IgD-negative memory B cell (primary cell): ENCODE measurements at regions not wholly inside any gene's neighbourhood (a gene's known extent, or its start where the extent isn't known, plus 50 kb on each side); places are given as distances from the start of the nearest gene placed in this dataset.
"Not testable (repeated sequence)": the region's sequence is repeated elsewhere in the genome, so short reads cannot be mapped to it uniquely, and the experiment has no call there.

Source experiments
- H3K27ac Mint-ChIP-seq, 3 donors: one replicate each; pipeline ENCODE4 v1.8.0; 2020 to 2022; ENCODE audit warnings: mild to moderate bottlenecking in 3 of 3, mixed read lengths in 3 of 3, moderate library complexity in 1 of 3
- H3K27me3 Mint-ChIP-seq: one replicate; pipeline ENCODE4 v1.8.0; 2021; ENCODE audit warnings: mixed read lengths
- H3K36me3 Mint-ChIP-seq: one replicate; pipeline ENCODE4 v1.8.0; 2020; ENCODE audit warnings: mild to moderate bottlenecking, mixed read lengths
- H3K4me1 Mint-ChIP-seq, 3 donors: one replicate each; pipeline ENCODE4 v1.8.0; 2020 to 2022; ENCODE audit warnings: mixed read lengths in 3 of 3, mild to moderate bottlenecking in 1 of 3
- H3K4me3 Mint-ChIP-seq, 4 donors: one replicate each; pipeline ENCODE4 v1.8.0; 2020 to 2022; ENCODE audit warnings: mild to moderate bottlenecking in 4 of 4, mixed read lengths in 4 of 4, moderate library complexity in 3 of 4
- H3K9me3 Mint-ChIP-seq, 3 donors: one replicate each; pipeline ENCODE4 v1.8.0; 2020 to 2021; ENCODE audit warnings: mixed read lengths in 3 of 3, mild to moderate bottlenecking in 1 of 3

DNA sequence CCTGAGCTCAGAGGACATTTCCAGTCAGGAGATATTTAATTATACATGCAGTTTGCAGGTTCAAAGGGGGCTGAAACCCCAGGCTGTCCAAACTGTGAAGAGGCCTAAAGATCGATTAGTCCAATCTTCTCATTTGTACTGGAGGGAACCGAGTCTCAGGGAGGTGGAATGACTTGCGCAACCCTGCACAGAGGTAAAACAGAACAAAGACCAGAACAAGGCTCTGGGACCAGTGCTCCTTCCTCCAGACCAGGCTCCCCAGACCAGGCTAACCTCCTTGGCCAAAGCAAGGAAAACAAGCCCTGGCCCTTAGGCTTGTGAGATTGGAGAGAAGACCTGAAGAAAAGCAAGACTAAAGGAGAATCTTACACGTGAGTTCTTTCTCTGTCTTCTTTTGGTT is 120.8 kb downstream of the ENC1 start:
- H3K27ac Mint-ChIP-seq = no peak overlapping the region
- H3K27me3 Mint-ChIP-seq = peaks cover 7% of the 10 kb centered on the region
- peaks cover 11 to 13% (median 12%) of the 10 kb centered on the region in 3 donors for H3K9me3 Mint-ChIP-seq
- no peak overlapping the region for H3K4me3 Mint-ChIP-seq
- peaks cover 4% of the 10 kb centered on the region for H3K36me3 Mint-ChIP-seq
- H3K4me1 Mint-ChIP-seq = no peaks in the 10 kb centered on the region

DNA sequence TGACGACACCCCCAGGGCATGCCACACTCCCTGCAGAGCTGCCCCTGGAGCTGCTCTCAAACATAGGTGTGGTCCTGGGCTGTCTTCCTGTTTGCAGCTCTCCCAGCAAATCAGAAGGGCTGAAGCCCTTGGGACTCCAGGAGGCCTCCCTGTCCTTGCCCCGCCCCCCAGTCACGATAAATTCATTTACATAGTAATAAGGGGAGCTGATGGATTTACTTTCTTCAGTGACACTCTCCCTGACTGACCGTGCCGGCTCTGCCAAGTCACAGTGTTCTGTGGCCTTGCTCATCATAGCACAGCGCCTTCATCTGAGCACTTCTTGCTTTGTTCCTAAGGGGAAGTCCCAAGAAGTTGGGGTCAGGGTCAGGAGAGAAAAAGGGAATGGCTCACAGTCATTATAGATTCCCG is 121.4 kb downstream of the ENC1 start:
- Mint-ChIP-seq H3K4me1 (no peaks in the 10 kb centered on the region), H3K36me3 (peaks cover 4% of the 10 kb centered on the region), H3K27me3 (peaks cover 9% of the 10 kb centered on the region), H3K27ac (no peak overlapping the region), H3K4me3 (no peak overlapping the region), H3K9me3 (peaks cover 9 to 12% (median 11%) of the 10 kb centered on the region in 3 donors)

DNA sequence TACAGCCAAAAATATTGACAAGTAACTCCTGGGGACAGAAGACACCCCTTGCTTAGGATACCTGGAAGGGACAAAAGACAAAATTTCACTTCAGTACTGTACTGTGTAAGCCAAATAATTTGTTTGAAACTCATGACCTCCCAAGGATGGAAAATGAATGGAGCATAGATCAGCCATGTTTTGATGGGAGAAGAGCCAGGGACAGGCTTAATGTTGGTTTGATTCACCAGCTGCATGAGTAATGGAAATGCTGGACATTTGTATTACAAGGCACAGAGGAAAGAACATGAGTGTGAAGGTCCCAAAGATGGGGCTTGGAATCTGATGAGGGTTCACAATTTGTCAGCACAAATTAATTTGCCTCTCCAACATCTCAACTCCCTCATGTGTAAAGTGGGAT is 122.8 kb downstream of the ENC1 start:
- Mint-ChIP-seq H3K9me3 (peaks cover 0 to 2% (median 1%) of the 10 kb centered on the region in 3 donors), H3K4me1 (no peaks in the 10 kb centered on the region), H3K27ac (no peak overlapping the region), H3K4me3 (no peak overlapping the region), H3K27me3 (peaks cover 6% of the 10 kb centered on the region), H3K36me3 (peaks cover 4% of the 10 kb centered on the region)

DNA sequence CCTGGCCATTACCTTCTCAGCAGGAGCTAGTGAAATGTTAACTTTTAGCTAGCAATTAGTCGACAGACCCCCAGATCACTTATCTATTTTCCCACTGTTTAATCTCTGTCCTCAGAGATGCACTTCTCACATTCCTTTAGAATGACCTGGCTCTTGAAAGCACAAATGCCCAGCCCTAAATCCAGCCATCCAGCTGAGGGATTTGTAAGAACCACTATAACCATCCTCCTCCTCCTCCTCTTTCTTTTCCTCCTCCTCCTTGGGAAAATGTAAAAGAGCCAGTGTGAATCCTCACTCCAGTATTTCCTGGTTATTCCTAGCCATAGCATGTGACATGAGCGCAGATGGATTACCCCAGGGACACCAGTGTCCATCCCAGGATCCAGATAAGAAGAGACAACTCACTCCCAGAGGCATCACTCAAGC is 124.3 kb downstream of the ENC1 start:
- Mint-ChIP-seq H3K4me3 (no peak overlapping the region), H3K27me3 (peaks cover 6% of the 10 kb centered on the region), H3K27ac (peak overlapping the region in 1 of 3 donors; percentile 75), H3K4me1 (no peaks in the 10 kb centered on the region), H3K36me3 (peaks cover 4% of the 10 kb centered on the region), H3K9me3 (peaks cover 0 to 1% (median 0%) of the 10 kb centered on the region in 3 donors)

DNA sequence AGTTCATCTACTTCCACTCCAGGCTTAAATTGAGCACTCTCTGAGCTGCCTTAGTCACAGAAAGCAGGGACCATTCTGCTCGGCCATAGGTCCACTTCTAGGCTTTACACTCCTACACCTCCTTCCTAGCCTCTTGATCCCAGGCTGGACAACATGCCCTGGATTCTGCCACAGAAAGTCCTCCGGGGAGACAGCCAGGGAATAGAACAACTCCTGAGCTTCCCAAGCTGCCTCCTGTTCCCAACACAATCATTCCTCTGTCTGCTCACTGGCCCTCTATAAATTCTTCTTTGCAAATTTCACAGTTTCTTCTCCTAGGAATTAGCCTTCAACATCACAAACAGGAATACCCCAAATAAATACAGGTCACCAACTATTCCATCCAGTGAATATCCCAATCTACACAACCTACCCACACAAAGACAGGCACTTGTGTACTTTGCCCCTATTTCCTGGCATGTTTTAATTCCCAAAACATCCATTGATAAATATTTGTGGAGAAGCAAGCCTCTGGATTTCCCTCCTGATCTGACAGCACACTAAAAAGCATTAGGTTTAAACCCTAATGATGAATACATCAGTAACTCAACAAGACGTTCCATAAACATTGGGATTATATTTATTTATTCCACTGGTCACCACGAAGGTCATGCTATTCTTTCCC is 125.5 kb downstream of the ENC1 start:
- H3K27me3 Mint-ChIP-seq = peaks cover 6% of the 10 kb centered on the region
- H3K4me1 Mint-ChIP-seq = no peaks in the 10 kb centered on the region
- H3K4me3 Mint-ChIP-seq = no peak overlapping the region

DNA sequence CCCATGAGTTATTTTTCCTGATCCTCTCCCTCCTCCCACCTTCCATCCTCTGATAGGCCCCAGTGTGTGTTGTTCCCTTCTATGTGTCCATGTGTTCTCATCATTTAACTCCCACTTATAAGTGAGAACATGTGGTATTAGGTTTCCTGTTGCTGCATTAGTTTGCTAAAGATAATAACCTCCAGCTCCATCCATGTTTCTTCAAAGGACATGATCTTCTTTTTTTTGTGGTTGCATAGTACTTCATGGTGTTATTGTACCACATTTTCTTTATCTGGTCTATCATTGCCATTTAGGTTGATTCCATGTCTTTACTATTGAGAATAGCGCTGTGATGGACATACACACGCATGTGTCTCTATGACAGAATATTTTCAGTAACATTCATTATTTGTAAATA is 128.8 kb downstream of the ENC1 start:
- not testable (repeated sequence) for H3K36me3 Mint-ChIP-seq, H3K9me3 Mint-ChIP-seq, H3K4me3 Mint-ChIP-seq, H3K4me1 Mint-ChIP-seq, H3K27ac Mint-ChIP-seq, H3K27me3 Mint-ChIP-seq

More for the DNA sequence above, 125.5 kb downstream of the ENC1 start:
- Mint-ChIP-seq H3K27ac (no peak overlapping the region), H3K36me3 (peaks cover 4% of the 10 kb centered on the region), H3K9me3 (peaks cover 0 to 1% (median 0%) of the 10 kb centered on the region in 3 donors)

DNA sequence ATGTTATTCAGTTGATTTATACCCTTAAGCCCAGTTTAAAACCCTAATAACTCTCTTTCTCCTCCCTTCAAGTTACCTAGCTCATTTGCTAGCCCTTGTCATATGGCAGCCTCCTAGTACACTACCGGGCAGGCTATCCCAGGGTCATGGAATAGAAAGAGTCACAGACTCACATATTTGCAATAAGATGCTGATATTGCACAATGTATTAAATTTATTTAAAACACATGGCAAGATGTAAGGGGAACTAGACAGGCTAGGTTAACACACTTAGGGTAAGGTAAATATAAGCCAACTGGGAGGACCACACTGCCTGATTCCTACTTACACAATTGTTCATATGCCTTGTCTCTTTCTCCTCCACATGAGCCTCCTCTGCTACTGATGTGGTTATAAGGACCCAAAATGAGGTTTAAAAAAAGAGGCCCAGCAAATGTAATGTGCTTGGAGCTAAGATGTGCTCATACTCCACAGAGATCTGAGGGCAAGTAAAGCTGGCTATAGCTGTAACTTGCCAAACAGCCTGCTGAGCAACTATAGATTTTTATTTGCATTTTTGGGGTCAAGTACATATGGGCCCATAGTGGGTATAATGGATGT is 130.0 kb downstream of the ENC1 start:
- Mint-ChIP-seq H3K4me1 (no peaks in the 10 kb centered on the region), H3K36me3 (no peaks in the 10 kb centered on the region), H3K4me3 (no peak overlapping the region), H3K9me3 (no peaks in the 10 kb centered on the region), H3K27ac (no peak overlapping the region), H3K27me3 (peaks cover 8% of the 10 kb centered on the region)

DNA sequence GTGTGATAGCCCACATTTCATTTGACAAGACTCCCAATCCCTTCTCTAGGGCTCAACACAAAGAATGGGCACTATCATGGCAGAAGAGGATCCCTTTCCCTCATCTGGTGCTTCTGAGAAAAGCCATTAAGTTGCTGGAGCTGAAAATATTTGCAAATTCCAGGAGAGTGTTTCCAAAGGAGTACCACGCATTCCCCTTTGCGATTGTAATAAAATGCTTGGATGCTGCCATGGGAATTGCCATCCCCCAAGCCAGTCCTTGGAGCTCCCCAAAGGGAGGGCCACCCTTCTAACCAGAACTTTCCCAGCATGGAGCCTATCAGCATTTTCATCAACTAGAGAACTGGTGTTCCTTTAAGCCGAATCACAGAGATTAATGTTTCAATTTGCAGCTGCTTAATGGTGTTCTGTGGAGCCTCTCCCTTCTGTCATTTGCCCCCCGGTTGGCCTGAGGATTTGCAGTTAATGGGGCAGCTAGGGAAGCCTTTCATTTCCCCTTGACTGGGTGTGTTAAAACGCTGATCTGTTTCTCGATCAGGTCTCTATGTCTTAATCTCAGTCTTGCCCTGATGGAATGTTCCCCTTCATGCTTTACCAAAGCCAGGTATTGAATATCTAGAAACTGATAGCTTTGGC is 133.0 kb downstream of the ENC1 start:
- H3K36me3 Mint-ChIP-seq = no peaks in the 10 kb centered on the region
- no peak overlapping the region for H3K27ac Mint-ChIP-seq

DNA sequence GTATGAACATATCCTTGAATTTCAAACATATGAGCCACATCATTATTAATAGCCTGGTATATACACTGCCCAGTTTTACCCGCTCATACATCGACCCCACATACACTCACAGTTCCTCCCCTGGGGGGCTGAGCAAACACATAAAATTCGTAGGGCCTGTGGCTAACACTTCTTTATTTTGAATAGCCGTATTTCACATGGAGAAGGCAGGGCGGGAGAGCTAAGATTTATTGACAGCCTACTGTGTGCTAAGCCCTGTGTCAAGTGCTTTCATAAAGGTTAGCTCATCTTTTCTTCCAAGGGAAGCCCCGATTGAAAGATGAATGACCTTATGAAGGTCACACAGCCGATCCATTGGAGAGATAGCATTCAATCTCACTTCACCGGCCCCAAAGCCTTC is 134.4 kb downstream of the ENC1 start:
- Mint-ChIP-seq H3K4me1 (peaks cover 0 to 1% (median 0%) of the 10 kb centered on the region in 3 donors), H3K4me3 (no peak overlapping the region), H3K27ac (no peak overlapping the region), H3K27me3 (peaks cover 2% of the 10 kb centered on the region), H3K36me3 (no peaks in the 10 kb centered on the region), H3K9me3 (no peaks in the 10 kb centered on the region)

More for the DNA sequence above, 133.0 kb downstream of the ENC1 start:
- Mint-ChIP-seq H3K9me3 (no peaks in the 10 kb centered on the region), H3K4me3 (no peak overlapping the region), H3K27me3 (peaks cover 2% of the 10 kb centered on the region), H3K4me1 (peaks cover 0 to 1% (median 0%) of the 10 kb centered on the region in 3 donors)

DNA sequence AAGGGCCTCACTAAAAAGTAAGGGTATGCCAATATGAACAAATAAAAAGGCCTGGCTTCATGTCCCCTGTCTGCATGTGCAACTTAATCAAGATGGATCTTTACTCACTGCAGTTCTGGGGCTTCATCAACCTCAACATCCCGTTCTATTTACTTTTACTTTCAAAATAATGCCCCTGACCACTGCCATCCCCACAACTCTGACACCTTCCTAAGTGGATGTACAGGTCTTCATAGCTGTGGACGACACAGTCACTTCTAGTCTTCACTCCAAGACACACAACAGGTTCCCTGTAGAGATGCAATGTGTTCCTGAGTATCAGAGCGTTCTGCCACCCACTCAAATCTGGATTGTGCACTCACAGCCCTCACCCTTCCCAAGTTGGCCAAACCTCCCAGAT is 136.1 kb downstream of the ENC1 start:
- no peak overlapping the region for H3K4me3 Mint-ChIP-seq
- H3K9me3 Mint-ChIP-seq = no peaks in the 10 kb centered on the region
- peaks cover 0 to 1% (median 0%) of the 10 kb centered on the region in 3 donors for H3K4me1 Mint-ChIP-seq
- H3K27ac Mint-ChIP-seq = no peak overlapping the region
- H3K36me3 Mint-ChIP-seq = no peaks in the 10 kb centered on the region
- H3K27me3 Mint-ChIP-seq = peaks cover 2% of the 10 kb centered on the region

DNA sequence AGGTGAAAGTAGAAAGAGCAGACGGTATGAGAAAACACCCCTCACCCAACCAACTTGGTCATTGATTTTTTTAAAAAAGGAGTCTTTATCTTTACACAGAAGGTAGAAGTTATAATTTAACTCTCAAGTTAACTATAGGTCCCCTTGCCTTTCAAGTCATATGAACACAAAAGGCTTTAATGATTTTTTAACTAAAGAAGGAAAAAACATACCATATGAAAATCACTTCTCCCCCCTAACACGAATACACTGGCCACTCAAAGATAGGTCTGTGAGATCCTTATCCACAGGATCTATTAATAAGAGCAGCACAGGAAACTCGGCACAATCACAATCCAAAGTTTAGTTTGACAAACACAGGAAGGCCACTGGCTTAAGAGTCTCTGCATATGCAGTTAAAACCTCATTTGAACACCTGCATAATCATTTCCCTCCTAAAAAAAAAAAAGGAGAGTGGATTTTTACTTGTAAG is 138.0 kb downstream of the ENC1 start:
- Mint-ChIP-seq H3K4me3 (no peak overlapping the region), H3K27me3 (peaks cover 2% of the 10 kb centered on the region), H3K27ac (no peak overlapping the region), H3K36me3 (no peaks in the 10 kb centered on the region), H3K4me1 (peaks cover 0 to 1% (median 0%) of the 10 kb centered on the region in 3 donors), H3K9me3 (no peaks in the 10 kb centered on the region)

DNA sequence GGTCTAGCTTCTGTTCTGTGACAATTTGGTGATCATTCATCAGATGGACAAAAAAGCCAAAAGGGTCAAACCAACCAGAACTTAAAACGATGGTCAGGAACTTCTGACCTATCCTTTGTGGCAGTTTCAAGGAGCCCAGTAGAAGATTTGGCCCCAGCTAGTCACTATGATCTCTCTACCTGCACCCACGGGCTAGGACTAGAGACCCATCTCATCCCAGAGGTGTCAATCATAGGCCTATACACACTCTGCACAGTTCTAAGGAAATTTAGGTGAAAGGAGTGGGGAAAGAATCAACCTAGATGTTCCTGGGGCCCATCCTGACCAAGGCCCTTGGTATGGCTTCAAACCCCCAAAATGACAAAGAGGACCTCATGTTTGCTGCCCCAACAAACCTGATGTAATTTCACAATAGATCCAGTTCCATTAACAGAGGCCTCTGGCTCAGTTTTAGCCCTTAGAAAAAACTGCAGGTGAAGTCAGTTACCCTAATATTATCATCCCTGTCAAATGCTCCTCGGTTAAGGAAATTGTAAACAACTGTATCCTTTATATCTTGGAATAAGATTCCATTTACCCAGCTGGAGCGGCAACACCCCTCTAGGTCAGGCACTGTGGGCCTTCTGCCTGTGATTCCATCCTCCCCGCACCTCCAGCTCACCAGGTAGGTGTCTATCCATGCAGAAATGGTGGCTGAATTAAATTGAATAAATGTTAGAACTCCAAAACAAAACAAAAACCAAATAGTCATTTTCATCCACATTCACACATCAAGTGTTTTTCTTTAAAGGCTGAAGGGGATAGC is 138.7 kb downstream of the ENC1 start:
- Mint-ChIP-seq H3K9me3 (no peaks in the 10 kb centered on the region), H3K4me3 (no peak overlapping the region), H3K27me3 (peaks cover under 1% of the 10 kb centered on the region), H3K4me1 (peaks cover 0 to 1% (median 0%) of the 10 kb centered on the region in 3 donors), H3K27ac (no peak overlapping the region), H3K36me3 (no peaks in the 10 kb centered on the region)

DNA sequence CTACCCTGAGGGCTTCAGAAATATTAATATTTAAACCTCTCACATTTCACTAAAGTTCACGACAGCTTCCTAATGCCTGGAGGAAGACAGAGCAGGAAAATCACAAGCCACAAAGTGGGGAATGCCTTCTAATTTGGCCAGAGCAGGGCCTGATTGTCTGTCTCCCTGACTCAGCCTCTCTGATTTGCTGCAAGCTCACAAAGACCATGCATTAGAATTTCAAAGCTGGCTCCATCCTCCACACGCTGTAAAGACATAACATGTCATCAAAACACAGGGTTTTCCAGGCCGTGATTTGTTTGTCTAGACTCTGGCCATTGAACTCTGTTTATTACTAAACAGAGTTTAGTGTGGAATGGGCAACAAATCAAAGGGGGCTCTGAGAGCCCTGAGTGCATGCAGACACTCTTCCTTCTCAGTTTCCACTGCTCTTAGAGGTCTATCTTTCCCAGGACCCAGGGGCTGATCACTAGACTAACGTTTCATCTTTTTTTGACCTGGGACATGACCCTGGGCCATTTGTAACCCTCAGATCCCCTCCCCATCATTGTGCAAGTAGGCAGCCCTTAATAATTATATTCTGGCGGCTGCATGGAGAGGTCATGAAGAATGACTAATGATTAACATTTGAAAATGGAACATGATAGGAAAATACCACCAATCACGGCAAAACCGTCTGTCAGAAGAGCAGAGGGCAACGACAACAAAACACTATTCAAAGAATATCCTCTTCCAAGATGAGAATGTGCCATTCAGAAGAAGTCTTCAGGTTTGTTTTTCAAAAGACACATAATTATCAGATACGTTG is 140.2 kb downstream of the ENC1 start:
- Mint-ChIP-seq H3K27ac (no peak overlapping the region), H3K4me1 (peaks cover 0 to 1% (median 0%) of the 10 kb centered on the region in 3 donors), H3K9me3 (no peaks in the 10 kb centered on the region), H3K27me3 (no peaks in the 10 kb centered on the region), H3K4me3 (no peak overlapping the region), H3K36me3 (no peaks in the 10 kb centered on the region)

DNA sequence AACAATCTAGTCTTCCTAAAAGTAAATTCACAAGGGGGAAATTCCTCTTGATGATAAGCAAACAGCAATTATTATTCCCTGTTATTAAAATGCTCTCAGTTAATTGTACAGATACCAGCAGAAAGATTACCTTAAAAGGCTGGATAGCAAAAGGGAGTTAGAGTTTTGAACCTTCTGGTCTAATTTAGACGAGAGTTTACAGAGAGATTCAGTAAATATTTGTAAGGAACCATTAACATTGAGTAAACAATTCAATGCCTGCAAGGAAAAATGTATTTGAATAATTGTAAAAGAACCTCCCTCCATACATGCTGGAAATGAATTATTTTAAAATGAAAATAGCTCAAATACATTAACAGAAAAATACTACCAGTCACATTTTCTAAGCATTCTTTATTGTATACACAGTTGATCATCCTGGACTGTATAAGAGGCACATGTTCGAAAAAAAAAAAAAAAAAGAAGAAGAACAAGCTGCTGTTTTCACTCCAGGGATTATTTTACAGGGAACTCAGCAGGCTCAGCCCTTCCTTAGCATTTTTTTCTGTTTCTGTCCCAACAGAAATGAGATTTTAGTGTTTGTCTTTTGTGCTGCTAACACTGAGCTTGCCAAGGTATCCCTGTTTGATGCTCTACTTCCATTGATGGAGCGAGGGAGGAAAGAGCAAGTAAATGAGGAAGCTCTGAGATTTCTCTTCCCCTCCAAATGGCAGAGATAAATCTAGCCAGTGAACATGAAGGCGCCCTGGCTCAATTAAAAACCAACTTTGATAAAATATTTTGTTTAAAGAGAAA is 141.1 kb downstream of the ENC1 start:
- no peak overlapping the region for H3K4me3 Mint-ChIP-seq
- H3K9me3 Mint-ChIP-seq = no peaks in the 10 kb centered on the region
- no peaks in the 10 kb centered on the region for H3K36me3 Mint-ChIP-seq
- peaks cover under 1% of the 10 kb centered on the region for H3K27me3 Mint-ChIP-seq
- H3K27ac Mint-ChIP-seq = no peak overlapping the region
- peaks cover 0 to under 1% (median 0%) of the 10 kb centered on the region in 3 donors for H3K4me1 Mint-ChIP-seq
